B cell (primary cell): ENCODE measurements at regions not wholly inside any gene's neighbourhood (a gene's known extent, or its start where the extent isn't known, plus 50 kb on each side); places are given as distances from the start of the nearest gene placed in this dataset.

Source experiments
- ATAC-seq: fragments of 200-7000 bp; cut with Tn5 transposase; one replicate; pipeline ENCODE4 v1.10.0; 2021; ENCODE audit warnings: low read depth, mild to moderate bottlenecking, moderate number of reproducible peaks, moderate library complexity
- CTCF ChIA-PET: fragments of 350-600 bp; sonication (Branson Sonifier 250); formaldehyde crosslinking; loops from one replicate; lab custom pipeline; 2021; ENCODE audit warnings: antibody characterized with exemption, inconsistent platforms; lab: Charles Lee
- POLR2A ChIA-PET: fragments of 350-600 bp; sonication (Branson Sonifier 250); formaldehyde crosslinking; loops from one replicate; lab custom pipeline; 2021; ENCODE audit warnings: antibody characterized with exemption; lab: Charles Lee
- DNase-seq: peaks from one replicate; pipeline ENCODE4 v3.0.0; 2013
- H2AFZ ChIP-seq: 2 replicates; pipeline ENCODE4 v1.6.1; 2012; ENCODE audit warnings: mild to moderate bottlenecking, low read depth, low read length; ENCODE audit not compliant: insufficient read depth, poor library complexity, severe bottlenecking
- H3K27ac ChIP-seq, 2 donors: 1 replicate in 1 of 2; 2 replicates in 1 of 2; pipeline ENCODE4 v1.5.1; 2012 to 2013; ENCODE audit warnings: low read length in 2 of 2, mild to moderate bottlenecking in 2 of 2, moderate library complexity in 1 of 2
- H3K27me3 ChIP-seq, 4 experiments: fragments of 200-600 bp in 1 of 4; sonication (generic) in 1 of 4; replicated peaks in 1 of 4; 1 replicate in 2 of 4; 2 replicates in 2 of 4; pipeline versions ENCODE4 v1.6.1 to v1.7.0; 2013 to 2016; ENCODE audit warnings: low read length in 3 of 4, mild to moderate bottlenecking in 2 of 4, mixed read lengths in 1 of 4, moderate library complexity in 1 of 4; ENCODE audit not compliant: insufficient read depth in 4 of 4, control insufficient read depth in 3 of 4; ENCODE audit errors: control extremely low read depth in 1 of 4
- H3K36me3 ChIP-seq, 2 experiments: replicated peaks in 1 of 2; 1 replicate in 1 of 2; 2 replicates in 1 of 2; pipeline versions ENCODE4 v1.6.1 to v1.7.1; 2013; ENCODE audit warnings: low read length in 1 of 2; ENCODE audit not compliant: insufficient read depth in 2 of 2, control insufficient read depth in 1 of 2; ENCODE audit errors: control extremely low read depth in 1 of 2, extremely low read depth in 1 of 2
- H3K4me1 ChIP-seq, 2 donors: fragments of 200-600 bp in 1 of 2; sonication (generic) in 1 of 2; 1 replicate in 1 of 2; 2 replicates in 1 of 2; pipeline versions ENCODE4 v1.5.1 to v1.6.1; 2013 to 2017; ENCODE audit warnings: low read length in 2 of 2; ENCODE audit not compliant: control insufficient read depth in 2 of 2, insufficient read depth in 2 of 2
- H3K4me2 ChIP-seq: replicated peaks from 2 replicates; pipeline ENCODE3; 2012; ENCODE audit warnings: mild to moderate bottlenecking, low read depth, low read length; ENCODE audit not compliant: poor library complexity, severe bottlenecking
- H3K4me3 ChIP-seq, 5 experiments: fragments of 200-600 bp in 1 of 5; sonication (generic) in 1 of 5; 1 replicate in 3 of 5; 2 replicates in 2 of 5; pipeline versions ENCODE4 v1.5.1 to v1.7.0; 2011 to 2016; ENCODE audit warnings: low read length in 4 of 5, mild to moderate bottlenecking in 4 of 5, low read depth in 2 of 5, control low read depth in 1 of 5, moderate library complexity in 1 of 5; ENCODE audit not compliant: insufficient read depth in 1 of 5; ENCODE audit errors: control extremely low read depth in 1 of 5, extremely low read depth in 1 of 5
- H3K79me2 ChIP-seq: fragments of 200-600 bp; sonication (generic); one replicate; pipeline ENCODE4 v1.6.0; 2016; ENCODE audit warnings: low read length; ENCODE audit not compliant: control insufficient read depth, insufficient read depth
- H3K9ac ChIP-seq: fragments of 200-600 bp; sonication (generic); 2 replicates; pipeline ENCODE4 v1.6.1; 2017; ENCODE audit warnings: mild to moderate bottlenecking, low read length, moderate library complexity
- H3K9me3 ChIP-seq, 3 donors: one replicate each; pipeline versions ENCODE4 v1.6.1 to v1.7.1; 2013; ENCODE audit warnings: low read length in 2 of 3; ENCODE audit not compliant: control insufficient read depth in 2 of 3, insufficient read depth in 1 of 3; ENCODE audit errors: control extremely low read depth in 1 of 3
- H4K20me1 ChIP-seq: 2 replicates; pipeline ENCODE4 v1.6.0; 2012; ENCODE audit warnings: mild to moderate bottlenecking, low read length; ENCODE audit not compliant: insufficient read depth, control insufficient read depth, poor library complexity, severe bottlenecking
- H3K27ac Mint-ChIP-seq: one replicate; pipeline ENCODE4 v1.8.0; 2021; ENCODE audit warnings: mixed read lengths
- H3K27me3 Mint-ChIP-seq: one replicate; pipeline ENCODE4 v1.8.0; 2021; ENCODE audit warnings: mixed read lengths
- H3K4me1 Mint-ChIP-seq: one replicate; pipeline ENCODE4 v1.8.0; 2021; ENCODE audit warnings: mixed read lengths
- H3K4me3 Mint-ChIP-seq: one replicate; pipeline ENCODE4 v1.8.0; 2021; ENCODE audit warnings: mixed read lengths
- H3K9me3 Mint-ChIP-seq: one replicate; pipeline ENCODE4 v1.8.0; 2022; ENCODE audit warnings: mixed read lengths; ENCODE audit not compliant: insufficient read depth
- EZH2 ChIP-seq: IDR thresholded peaks from 2 replicates; pipeline ENCODE4 v1.6.1; 2012; ENCODE audit warnings: borderline replicate concordance, low read depth, mild to moderate bottlenecking, moderate library complexity, low read length; ENCODE audit not compliant: insufficient read depth, poor library complexity, severe bottlenecking
- WGBS: methylation state at CpG from one replicate; pipeline ENCODE4 v1.1.5; 2013; ENCODE audit warnings: missing lambda C conversion rate; ENCODE audit not compliant: insufficient coverage; 5-methylcytosine and 5-hydroxymethylcytosine counted together
- intact Hi-C: fragments of 100-400 bp; cut with micrococcal nuclease; formaldehyde crosslinking; loops from one replicate; pipeline ENCODE4 v1.10.0; 2022
- TF ChIP-seq, protein P1 (sequence below): fragments of 200-600 bp; IDR thresholded peaks from one replicate; pipeline ENCODE4 v1.8.0; 2022; ENCODE audit warnings: antibody characterized with exemption, mild to moderate bottlenecking

DNA sequence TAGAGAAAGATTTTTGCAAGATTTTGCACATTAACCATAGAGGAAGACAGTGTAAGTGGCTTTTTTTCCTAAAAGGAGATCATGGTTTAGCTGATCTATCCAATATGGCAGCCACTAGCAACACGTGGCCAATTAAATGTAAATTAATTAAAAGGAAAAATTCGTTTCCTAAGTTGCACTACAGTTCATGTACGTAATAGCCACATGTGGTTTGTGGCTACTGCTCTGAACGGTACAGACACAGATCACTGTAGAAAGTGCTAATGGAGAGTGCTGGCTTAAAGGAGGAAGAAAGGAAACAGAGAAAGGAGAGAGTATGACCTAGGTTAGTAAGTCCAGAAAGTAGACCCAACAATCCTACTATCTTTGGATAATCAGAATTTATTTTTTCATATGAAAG, 170.8 kb downstream of the SIPA1L2 start:
- H3K27ac Mint-ChIP-seq, result no peak overlapping the region
- H3K79me2 ChIP-seq, result no peaks in the 10 kb centered on the region
- H3K27me3 ChIP-seq, result no peaks in the 10 kb centered on the region
- no peak overlapping the region for H3K9ac ChIP-seq
- no peaks in the 10 kb centered on the region for H3K9me3 Mint-ChIP-seq
- POLR2A ChIA-PET, result no interaction called here
- H3K4me3 Mint-ChIP-seq, result no peak overlapping the region
- DNase-seq (no peak), ATAC-seq (no peak)
- H3K4me1 ChIP-seq, result no peaks in the 10 kb centered on the region
- no peaks in the 10 kb centered on the region for H3K9me3 ChIP-seq
- WGBS, result 90% methylated on average over 2 of the region's 4 CpGs
- no peaks in the 10 kb centered on the region for H3K27me3 Mint-ChIP-seq
- no peak overlapping the region for H2AFZ ChIP-seq
- no peaks in the 10 kb centered on the region for H4K20me1 ChIP-seq
- H3K4me1 Mint-ChIP-seq, result no peaks in the 10 kb centered on the region
- no peak overlapping the region for H3K4me2 ChIP-seq
- H3K27ac ChIP-seq, result no peak overlapping the region
- H3K4me3 ChIP-seq, result no peak overlapping the region
- CTCF ChIA-PET, result no interaction called here
- no peaks in the 10 kb centered on the region for H3K36me3 ChIP-seq
- TF ChIP-seq EZH2, result no peak
- TF ChIP-seq, protein P1, sequence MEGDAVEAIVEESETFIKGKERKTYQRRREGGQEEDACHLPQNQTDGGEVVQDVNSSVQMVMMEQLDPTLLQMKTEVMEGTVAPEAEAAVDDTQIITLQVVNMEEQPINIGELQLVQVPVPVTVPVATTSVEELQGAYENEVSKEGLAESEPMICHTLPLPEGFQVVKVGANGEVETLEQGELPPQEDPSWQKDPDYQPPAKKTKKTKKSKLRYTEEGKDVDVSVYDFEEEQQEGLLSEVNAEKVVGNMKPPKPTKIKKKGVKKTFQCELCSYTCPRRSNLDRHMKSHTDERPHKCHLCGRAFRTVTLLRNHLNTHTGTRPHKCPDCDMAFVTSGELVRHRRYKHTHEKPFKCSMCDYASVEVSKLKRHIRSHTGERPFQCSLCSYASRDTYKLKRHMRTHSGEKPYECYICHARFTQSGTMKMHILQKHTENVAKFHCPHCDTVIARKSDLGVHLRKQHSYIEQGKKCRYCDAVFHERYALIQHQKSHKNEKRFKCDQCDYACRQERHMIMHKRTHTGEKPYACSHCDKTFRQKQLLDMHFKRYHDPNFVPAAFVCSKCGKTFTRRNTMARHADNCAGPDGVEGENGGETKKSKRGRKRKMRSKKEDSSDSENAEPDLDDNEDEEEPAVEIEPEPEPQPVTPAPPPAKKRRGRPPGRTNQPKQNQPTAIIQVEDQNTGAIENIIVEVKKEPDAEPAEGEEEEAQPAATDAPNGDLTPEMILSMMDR, result no peak
- intact Hi-C loops, result no loop called here

DNA sequence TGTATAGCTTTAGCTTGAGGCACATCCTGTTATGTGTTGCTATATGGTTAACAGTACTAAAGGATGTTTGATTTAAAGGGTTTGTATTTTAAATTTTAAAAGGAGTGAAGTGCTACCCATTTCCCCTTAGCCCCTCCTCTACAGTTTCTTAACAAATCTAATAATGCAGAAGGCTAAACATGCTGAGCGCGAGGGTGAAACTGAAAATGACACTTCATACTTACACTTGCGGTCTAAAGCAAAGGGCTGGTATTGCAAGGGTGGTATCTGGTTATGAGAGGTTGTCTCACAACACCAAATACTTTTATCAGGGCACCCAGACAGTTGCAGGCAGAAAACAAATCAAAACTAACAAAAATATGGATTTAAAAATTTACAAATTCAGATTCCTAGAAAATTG, 172.3 kb downstream of the SIPA1L2 start:
- TF ChIP-seq, protein P1, result no peak
- no peak for TF ChIP-seq EZH2
- no peak overlapping the region for H2AFZ ChIP-seq
- no CpG with 5 or more reads among the region's 3 CpGs for WGBS
- no peaks in the 10 kb centered on the region for H3K4me1 Mint-ChIP-seq
- no peaks in the 10 kb centered on the region for H3K4me1 ChIP-seq
- H3K27ac Mint-ChIP-seq, result no peak overlapping the region
- no peak overlapping the region for H3K4me3 ChIP-seq
- H3K27ac ChIP-seq, result no peak overlapping the region
- no peaks in the 10 kb centered on the region for H3K9me3 Mint-ChIP-seq
- no peaks in the 10 kb centered on the region for H3K27me3 ChIP-seq
- H3K4me2 ChIP-seq, result no peak overlapping the region
- no peaks in the 10 kb centered on the region for H4K20me1 ChIP-seq
- DNase-seq (no peak), ATAC-seq (no peak)
- ChIA-PET POLR2A (no interaction called here), CTCF (no interaction called here)
- H3K9ac ChIP-seq, result no peak overlapping the region
- no peaks in the 10 kb centered on the region for H3K36me3 ChIP-seq
- no peaks in the 10 kb centered on the region for H3K27me3 Mint-ChIP-seq
- no peaks in the 10 kb centered on the region for H3K79me2 ChIP-seq
- H3K4me3 Mint-ChIP-seq, result no peak overlapping the region
- intact Hi-C loops, result no loop called here
- H3K9me3 ChIP-seq, result no peaks in the 10 kb centered on the region
